SK-N-SH treated with all-trans-retinoic acid at 6 μM for 48 hours (cell line): ENCODE measurements at regions not wholly inside any gene's neighbourhood (a gene's known extent, or its start where the extent isn't known, plus 50 kb on each side); places are given as distances from the start of the nearest gene placed in this dataset.

Experiments used
- PPARA ChIP-seq: fragments of 250-450 bp; sonication (Bioruptor Pico); IDR thresholded peaks from 2 replicates; pipeline ENCODE4 v1.5.0; 2020; ENCODE audit warnings: mild to moderate bottlenecking, borderline replicate concordance
- TF ChIP-seq, protein P1 (sequence below): fragments of 250-450 bp; sonication (Bioruptor Pico); IDR thresholded peaks from 2 replicates; pipeline ENCODE4 v1.8.0; 2020; ENCODE audit warnings: mild to moderate bottlenecking, moderate library complexity, borderline replicate concordance
- TF ChIP-seq, protein P2 (sequence below): fragments of 250-450 bp; sonication (Bioruptor Pico); IDR thresholded peaks from 2 replicates; pipeline ENCODE4 v1.5.1; 2021; ENCODE audit warnings: mild to moderate bottlenecking, moderate library complexity

DNA sequence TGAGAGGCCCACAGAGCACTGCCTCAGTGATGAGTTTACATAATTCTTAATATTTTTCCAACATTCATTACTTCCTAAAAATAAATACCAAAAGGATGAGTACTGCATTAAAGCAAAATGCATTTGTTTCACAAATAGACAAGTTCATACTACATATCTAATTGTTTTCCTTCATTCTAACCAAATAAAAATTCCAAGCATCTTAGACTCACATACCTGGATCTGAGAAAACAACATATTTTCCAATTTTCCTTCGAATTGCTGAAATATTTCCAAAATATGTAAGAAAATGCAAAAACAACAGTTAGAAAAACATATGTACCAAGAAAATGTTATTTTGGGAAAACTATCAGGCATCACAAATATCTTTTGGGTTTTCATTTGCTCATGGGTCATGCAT is 127.9 kb upstream of the CEP126 start:
- TF ChIP-seq, protein P1, sequence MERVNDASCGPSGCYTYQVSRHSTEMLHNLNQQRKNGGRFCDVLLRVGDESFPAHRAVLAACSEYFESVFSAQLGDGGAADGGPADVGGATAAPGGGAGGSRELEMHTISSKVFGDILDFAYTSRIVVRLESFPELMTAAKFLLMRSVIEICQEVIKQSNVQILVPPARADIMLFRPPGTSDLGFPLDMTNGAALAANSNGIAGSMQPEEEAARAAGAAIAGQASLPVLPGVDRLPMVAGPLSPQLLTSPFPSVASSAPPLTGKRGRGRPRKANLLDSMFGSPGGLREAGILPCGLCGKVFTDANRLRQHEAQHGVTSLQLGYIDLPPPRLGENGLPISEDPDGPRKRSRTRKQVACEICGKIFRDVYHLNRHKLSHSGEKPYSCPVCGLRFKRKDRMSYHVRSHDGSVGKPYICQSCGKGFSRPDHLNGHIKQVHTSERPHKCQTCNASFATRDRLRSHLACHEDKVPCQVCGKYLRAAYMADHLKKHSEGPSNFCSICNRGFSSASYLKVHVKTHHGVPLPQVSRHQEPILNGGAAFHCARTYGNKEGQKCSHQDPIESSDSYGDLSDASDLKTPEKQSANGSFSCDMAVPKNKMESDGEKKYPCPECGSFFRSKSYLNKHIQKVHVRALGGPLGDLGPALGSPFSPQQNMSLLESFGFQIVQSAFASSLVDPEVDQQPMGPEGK (CRISPR knock-in tag), result no peak
- TF ChIP-seq, protein P2, sequence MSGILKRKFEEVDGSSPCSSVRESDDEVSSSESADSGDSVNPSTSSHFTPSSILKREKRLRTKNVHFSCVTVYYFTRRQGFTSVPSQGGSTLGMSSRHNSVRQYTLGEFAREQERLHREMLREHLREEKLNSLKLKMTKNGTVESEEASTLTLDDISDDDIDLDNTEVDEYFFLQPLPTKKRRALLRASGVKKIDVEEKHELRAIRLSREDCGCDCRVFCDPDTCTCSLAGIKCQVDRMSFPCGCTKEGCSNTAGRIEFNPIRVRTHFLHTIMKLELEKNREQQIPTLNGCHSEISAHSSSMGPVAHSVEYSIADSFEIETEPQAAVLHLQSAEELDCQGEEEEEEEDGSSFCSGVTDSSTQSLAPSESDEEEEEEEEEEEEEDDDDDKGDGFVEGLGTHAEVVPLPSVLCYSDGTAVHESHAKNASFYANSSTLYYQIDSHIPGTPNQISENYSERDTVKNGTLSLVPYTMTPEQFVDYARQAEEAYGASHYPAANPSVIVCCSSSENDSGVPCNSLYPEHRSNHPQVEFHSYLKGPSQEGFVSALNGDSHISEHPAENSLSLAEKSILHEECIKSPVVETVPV (CRISPR knock-in tag), result no peak
- TF ChIP-seq PPARA (CRISPR knock-in tag), result no peak
